Vagina (tissue), 2 donors: ENCODE measurements at regions not wholly inside any gene's neighbourhood (a gene's known extent, or its start where the extent isn't known, plus 50 kb on each side); places are given as distances from the start of the nearest gene placed in this dataset.

Source experiments
- DNase-seq, 2 donors: peaks; one replicate each; pipeline ENCODE4 v3.0.0-alpha.2; 2017; ENCODE audit errors: extremely low spot score in 2 of 2
- H3K27ac ChIP-seq: fragments of 200-600 bp; sonication (generic); one replicate; pipeline ENCODE4 v1.5.1; 2019
- H3K27me3 ChIP-seq: fragments of 200-600 bp; sonication (generic); one replicate; pipeline ENCODE4 v1.5.1; 2019
- H3K36me3 ChIP-seq, 2 donors: fragments of 200-600 bp; sonication (generic); one replicate each; pipeline ENCODE4 v1.5.1; 2017 to 2019
- H3K4me1 ChIP-seq: fragments of 200-600 bp; sonication (generic); one replicate; pipeline ENCODE4 v1.5.1; 2019
- H3K4me3 ChIP-seq, 2 donors: fragments of 200-600 bp; sonication (generic); 1 replicate in 1 of 2; 2 replicates in 1 of 2; pipeline ENCODE4 v1.5.1; 2016 to 2019
- H3K9me3 ChIP-seq: fragments of 200-600 bp; sonication (generic); one replicate; pipeline ENCODE4 v1.5.1; 2019
- CTCF ChIP-seq, 3 experiments: fragments of 450-650 bp in 2 of 3; fragments of 200-600 bp in 1 of 3; sonication (generic) in 1 of 3; IDR thresholded peaks; one replicate each; pipeline ENCODE4 v1.5.1; 2017 to 2019; ENCODE audit warnings: antibody characterized with exemption in 3 of 3, mild to moderate bottlenecking in 2 of 3, moderate library complexity in 2 of 3
- POLR2A ChIP-seq, 2 donors: fragments of 450-650 bp; IDR thresholded peaks; one replicate each; pipeline ENCODE4 v1.6.1; 2017; ENCODE audit warnings: antibody characterized with exemption in 2 of 2, mild to moderate bottlenecking in 2 of 2, moderate library complexity in 2 of 2
- POLR2AphosphoS5 ChIP-seq, 2 donors: sonication (generic); formaldehyde crosslinking; IDR thresholded peaks; one replicate each; pipeline ENCODE4 v1.9.0; 2017; ENCODE audit warnings: antibody characterized with exemption in 2 of 2, mild to moderate bottlenecking in 2 of 2, low read depth in 1 of 2; ENCODE audit not compliant: insufficient read depth in 1 of 2
- intact Hi-C: fragments of 100-400 bp; cut with DNase I; formaldehyde crosslinking; loops from one replicate; pipeline ENCODE4 v1.15.1; 2023

- Histone ChIP-seq H3K27me3 (no peaks in the 10 kb centered on the region), H3K4me1 (no peaks in the 10 kb centered on the region), H3K9me3 (no peaks in the 10 kb centered on the region), H3K36me3 (no peaks in the 10 kb centered on the region), H3K27ac (no peak overlapping the region), H3K4me3 (no peak overlapping the region)
- DNase-seq, result no peak
- intact Hi-C loops, result no loop called here
- TF ChIP-seq CTCF (IDR thresholded peaks at IDR 0.05) (no peak), POLR2AphosphoS5 (IDR thresholded peaks at IDR 0.05; ENCODE audit: insufficient read depth in 1 of 2, low read depth in 1 of 2) (no peak)
Observed at GRCh38 chr2:144704709-144705095, 184.8 kb upstream of the ZEB2 start.

DNA sequence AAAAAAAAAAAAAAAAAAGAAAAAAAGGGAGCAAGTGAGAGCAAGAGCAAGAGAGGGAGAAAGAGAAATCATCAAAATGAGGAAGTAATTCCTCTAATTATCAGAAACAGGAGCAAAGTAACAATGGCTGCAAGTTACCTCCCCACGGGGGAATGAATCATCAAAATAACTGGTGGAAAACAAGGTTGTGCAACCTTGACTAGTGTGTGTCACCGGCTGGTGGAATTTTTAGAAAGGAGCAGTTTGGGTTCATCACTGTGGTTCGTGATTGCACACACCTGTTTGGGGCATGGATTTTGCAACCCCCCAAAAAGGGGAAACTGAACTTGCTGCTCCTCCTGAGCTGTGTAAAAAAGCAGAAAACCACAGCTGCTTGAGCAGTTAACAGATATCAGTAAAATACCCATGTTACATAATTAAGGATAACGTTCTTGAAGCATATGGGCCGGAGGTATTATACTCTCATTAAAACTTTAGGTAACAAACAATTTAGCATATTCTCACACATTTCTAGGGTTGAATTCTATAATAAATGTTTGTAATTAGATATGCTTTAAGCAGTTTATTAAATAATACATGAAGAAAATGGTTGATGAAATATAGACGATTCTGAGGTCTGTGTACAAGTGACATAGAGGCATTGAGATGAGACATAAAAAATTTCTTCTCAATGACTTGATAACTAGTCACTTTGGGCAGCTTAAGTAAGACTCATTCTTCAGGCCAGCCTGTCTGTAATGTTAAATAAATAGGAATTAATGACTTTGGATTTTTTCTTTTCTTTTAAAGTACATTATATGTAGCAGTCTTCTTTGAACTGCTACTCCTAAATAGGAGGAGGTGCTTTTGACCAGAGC lies 184.2 kb upstream of the ZEB2 start:
- TF ChIP-seq POLR2A (IDR thresholded peaks at IDR 0.05) (no peak), CTCF (IDR thresholded peaks at IDR 0.05) (no peak), POLR2AphosphoS5 (IDR thresholded peaks at IDR 0.05; ENCODE audit: insufficient read depth in 1 of 2, low read depth in 1 of 2) (peak in 1 of 2 donors; percentile 75)

DNA sequence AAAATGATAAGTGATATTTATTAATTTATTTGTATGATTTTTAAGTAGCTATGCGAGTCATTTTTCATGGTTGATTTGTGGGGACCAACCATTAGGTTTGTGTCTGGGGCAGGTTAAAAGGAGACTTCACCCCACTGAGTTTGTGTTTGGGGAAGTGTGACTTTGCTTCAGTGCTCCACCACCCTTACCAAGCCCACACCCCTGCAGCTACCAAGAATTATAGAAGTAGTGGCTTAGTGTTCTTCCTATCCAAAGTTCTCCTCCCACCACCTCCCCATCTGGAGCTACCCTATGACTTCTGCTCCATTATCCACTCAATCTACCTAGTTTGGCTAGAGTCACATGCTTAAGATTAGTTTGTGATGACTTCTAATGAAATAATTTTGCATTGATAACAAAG lies 182.1 kb upstream of the ZEB2 start:
- TF ChIP-seq CTCF (IDR thresholded peaks at IDR 0.05) (no peak), POLR2AphosphoS5 (IDR thresholded peaks at IDR 0.05; ENCODE audit: insufficient read depth in 1 of 2, low read depth in 1 of 2) (no peak), POLR2A (IDR thresholded peaks at IDR 0.05) (no peak)
- no peaks in the 10 kb centered on the region for H3K9me3 ChIP-seq
- H3K4me1 ChIP-seq, result no peaks in the 10 kb centered on the region
- intact Hi-C loops, result no loop called here
- H3K27me3 ChIP-seq, result no peaks in the 10 kb centered on the region
- no peaks in the 10 kb centered on the region for H3K36me3 ChIP-seq
- no peak for DNase-seq
- no peak overlapping the region for H3K27ac ChIP-seq
- H3K4me3 ChIP-seq, result no peak overlapping the region

More for the DNA sequence above, 184.2 kb upstream of the ZEB2 start:
- Histone ChIP-seq H3K4me3 (no peak overlapping the region), H3K4me1 (no peaks in the 10 kb centered on the region), H3K27ac (no peak overlapping the region), H3K27me3 (no peaks in the 10 kb centered on the region), H3K9me3 (no peaks in the 10 kb centered on the region), H3K36me3 (no peaks in the 10 kb centered on the region)
- DNase-seq, result no peak
- intact Hi-C loops, result no loop called here

GRCh38 chr2:144701259-144701658 lies 181.3 kb upstream of the ZEB2 start:
- no peak overlapping the region for H3K27ac ChIP-seq
- TF ChIP-seq POLR2A (IDR thresholded peaks at IDR 0.05) (no peak), CTCF (IDR thresholded peaks at IDR 0.05) (no peak), POLR2AphosphoS5 (IDR thresholded peaks at IDR 0.05; ENCODE audit: insufficient read depth in 1 of 2, low read depth in 1 of 2) (no peak)
- no peaks in the 10 kb centered on the region for H3K4me1 ChIP-seq
- DNase-seq, result no peak
- no peak overlapping the region for H3K4me3 ChIP-seq
- no peaks in the 10 kb centered on the region for H3K27me3 ChIP-seq
- H3K36me3 ChIP-seq, result no peaks in the 10 kb centered on the region
- intact Hi-C loops, result no loop called here
- H3K9me3 ChIP-seq, result no peaks in the 10 kb centered on the region

GRCh38 chr2:144698156-144698555 lies 178.2 kb upstream of the ZEB2 start:
- H3K27me3 ChIP-seq, result no peaks in the 10 kb centered on the region
- H3K4me1 ChIP-seq, result no peaks in the 10 kb centered on the region
- no peak overlapping the region for H3K27ac ChIP-seq
- H3K9me3 ChIP-seq, result no peaks in the 10 kb centered on the region
- intact Hi-C loops, result no loop called here
- no peak for DNase-seq
- no peak overlapping the region for H3K4me3 ChIP-seq
- no peaks in the 10 kb centered on the region for H3K36me3 ChIP-seq
- no peak for TF ChIP-seq POLR2AphosphoS5 (IDR thresholded peaks at IDR 0.05; ENCODE audit: insufficient read depth in 1 of 2, low read depth in 1 of 2)
- no peak for TF ChIP-seq CTCF (IDR thresholded peaks at IDR 0.05)
- TF ChIP-seq POLR2A (IDR thresholded peaks at IDR 0.05), result no peak
